GM12801 (cell line): ENCODE measurements at regions not wholly inside any gene's neighbourhood (a gene's known extent, or its start where the extent isn't known, plus 50 kb on each side); places are given as distances from the start of the nearest gene placed in this dataset.

ENCODE experiments used
- CTCF ChIP-seq: IDR thresholded peaks from one replicate; pipeline ENCODE4 v1.5.1; 2011; ENCODE audit warnings: control low read depth; ENCODE audit not compliant: insufficient read length; ENCODE audit errors: extremely low read depth

DNA sequence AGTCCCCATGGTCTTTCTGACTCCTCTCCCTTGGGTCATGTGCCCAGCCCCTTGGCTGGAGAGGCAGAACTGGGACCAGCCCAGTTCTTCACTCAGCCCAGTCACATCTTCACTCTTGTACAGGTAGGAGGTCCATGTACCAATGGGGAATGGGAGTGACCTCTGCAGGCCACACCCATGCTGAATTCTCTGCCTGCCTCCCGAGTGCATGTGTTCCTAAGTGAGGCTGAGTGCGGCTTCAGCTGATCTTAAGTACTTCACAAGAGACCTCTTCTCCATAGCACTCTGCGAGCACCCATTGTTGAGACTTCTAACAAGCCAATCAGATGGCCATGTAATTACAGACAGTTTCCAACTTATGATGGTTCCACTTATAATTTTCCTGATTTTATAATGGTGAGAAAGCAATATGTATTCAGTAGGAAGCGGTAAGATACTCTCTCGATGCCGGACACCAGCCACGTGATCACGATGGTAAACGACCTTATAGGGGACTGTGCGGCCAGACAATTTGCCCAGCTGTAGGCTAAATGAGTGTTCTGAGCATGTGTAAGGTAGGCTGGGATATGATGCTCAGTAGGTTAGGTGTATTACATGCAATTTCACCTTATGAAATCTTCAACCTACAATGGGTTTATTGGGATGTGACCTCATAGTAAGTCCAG, 112.1 kb downstream of the KLF13 start:
- no peak for TF ChIP-seq CTCF

- no peak for TF ChIP-seq CTCF
Measured at GRCh38 chr15:31439328-31439727, 112.7 kb downstream of the KLF13 start.

DNA sequence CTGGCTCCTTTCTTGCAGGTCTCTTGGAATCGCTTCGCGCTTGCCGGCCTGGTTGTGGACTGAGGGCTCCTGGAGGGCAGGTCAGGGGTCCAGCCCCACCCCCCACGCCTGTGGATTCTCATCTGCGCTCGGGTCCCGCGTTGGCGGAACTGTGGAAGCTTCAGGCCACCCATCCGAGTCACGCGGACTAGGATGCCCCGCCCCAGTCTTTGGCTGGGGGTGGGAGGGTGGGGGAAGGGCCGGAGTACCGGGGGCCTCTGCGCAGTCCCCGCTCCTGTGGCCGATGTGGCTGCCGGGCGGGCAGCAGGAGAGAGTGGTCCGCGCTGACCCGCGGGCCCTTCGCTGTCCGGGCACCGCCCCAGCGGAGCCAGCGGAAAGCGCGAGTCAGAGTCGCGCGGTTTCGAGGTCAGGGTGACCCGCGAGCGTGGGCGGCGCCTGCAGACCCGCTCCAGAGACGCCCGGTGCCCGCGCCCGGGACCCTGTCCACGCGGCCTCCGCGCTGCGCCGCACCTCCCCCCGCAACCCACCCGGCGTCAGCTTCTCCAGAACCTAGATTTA, 114.2 kb downstream of the KLF13 start:
- TF ChIP-seq CTCF = no peak

GRCh38 chr15:31442226-31442625, 115.6 kb downstream of the KLF13 start:
- TF ChIP-seq CTCF = no peak

GRCh38 chr15:31442699-31443111, 116.1 kb downstream of the KLF13 start:
- no peak for TF ChIP-seq CTCF

GRCh38 chr15:31444844-31445243, 118.2 kb downstream of the KLF13 start:
- no peak for TF ChIP-seq CTCF

- no peak for TF ChIP-seq CTCF
Measured at GRCh38 chr15:31446546-31446945, 119.9 kb downstream of the KLF13 start.
